ENCODE measurements at regions not wholly inside any gene's neighbourhood (a gene's known extent, or its start where the extent isn't known, plus 50 kb on each side); places are given as distances from the start of the nearest gene placed in this dataset.

DNA sequence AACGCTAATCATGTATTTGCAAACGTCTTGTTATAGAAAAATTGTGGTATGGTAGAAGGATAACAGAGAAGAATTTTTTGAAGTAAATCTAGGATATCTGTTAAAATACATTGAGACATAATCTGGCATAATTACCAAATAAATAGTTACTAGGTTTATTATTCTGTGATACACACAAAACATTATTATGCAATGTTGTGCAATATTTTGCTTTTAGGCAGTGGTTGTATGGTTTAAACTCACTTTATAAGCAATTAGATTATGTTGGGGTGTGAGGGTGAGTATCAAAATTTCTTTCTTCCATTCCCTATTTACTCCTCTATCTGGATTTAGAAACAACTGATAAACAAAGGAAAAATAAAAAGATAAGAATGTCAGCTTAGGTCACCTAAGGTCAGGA lies 385.6 kb downstream of the SLITRK6 start:
- peak; percentile 53; the same call in 1 of the 2 replicates for TF ChIP-seq CEBPB (IDR thresholded peaks at IDR 0.05; ENCODE audit: low read depth, low read length)
- no peak for TF ChIP-seq MAZ (IDR thresholded peaks at IDR 0.05; ENCODE audit: borderline replicate concordance, low read depth, low read length)
- Histone ChIP-seq H4K8ac (ENCODE audit: low read depth in 2 of 2, low read length in 2 of 2) (no peak overlapping the region), H3K79me1 (ENCODE audit: low read depth in 1 of 2, low read length in 2 of 2) (no peaks in the 10 kb centered on the region), H3K4me3 (ENCODE audit: insufficient read depth, low read depth, low read length) (no peak overlapping the region), H4K91ac (ENCODE audit: insufficient read depth, low read depth, low read length) (no peak overlapping the region), H3K14ac (replicated peaks; ENCODE audit: low read depth, low read length) (no peak overlapping the region), H3K36me3 (ENCODE audit: control insufficient read depth, insufficient read depth, low read length) (no peaks in the 10 kb centered on the region), H3K27ac (ENCODE audit: insufficient read depth, low read length) (no peak overlapping the region), H3K4ac (ENCODE audit: low read depth, low read length) (no peak overlapping the region), H3K27me3 (ENCODE audit: control insufficient read depth, insufficient read depth, low read length) (no peaks in the 10 kb centered on the region), H2AFZ (replicated peaks; ENCODE audit: low read length, poor library complexity) (no peak overlapping the region), H3K4me2 (ENCODE audit: low read depth, low read length) (no peak overlapping the region), H3K9ac (ENCODE audit: low read depth, low read length) (no peak overlapping the region), H2BK120ac (ENCODE audit: low read depth, low read length) (no peak overlapping the region), H3K9me3 (ENCODE audit: control insufficient read depth, insufficient read depth, low read length) (no peaks in the 10 kb centered on the region), H3K56ac (ENCODE audit: extremely low read depth, insufficient read depth, low read length) (no peak overlapping the region), H3K4me1 (ENCODE audit: control insufficient read depth, insufficient read depth, low read length) (no peaks in the 10 kb centered on the region), H2BK20ac (ENCODE audit: low read depth, low read length) (no peak overlapping the region), H3K9me1 (ENCODE audit: insufficient read depth, low read length) (no peaks in the 10 kb centered on the region), H4K20me1 (ENCODE audit: insufficient read depth, low read length) (no peaks in the 10 kb centered on the region), H2AK9ac (replicated peaks; ENCODE audit: low read depth, low read length, poor library complexity) (no peak overlapping the region), H3K18ac (ENCODE audit: low read depth, low read length) (no peak overlapping the region), H2AK5ac (ENCODE audit: low read depth, low read length) (no peak overlapping the region), H2BK15ac (ENCODE audit: low read depth, low read length) (no peak overlapping the region), H2BK5ac (ENCODE audit: low read depth, low read length, poor library complexity, severe bottlenecking) (no peak overlapping the region), H4K5ac (ENCODE audit: low read depth, low read length) (no peak overlapping the region), H3K23ac (ENCODE audit: low read depth, low read length) (no peak overlapping the region)
- ChIA-PET POLR2A (ENCODE audit: unreplicated experiment) (no interaction called here), CTCF (no interaction called here)
- in situ Hi-C loops (cut with MboI; ENCODE audit: low sequenced_read_pairs) (no loop called here), intact Hi-C loops (cut with micrococcal nuclease) (no loop called here), dilution Hi-C loops (cut with HindIII; ENCODE audit: low sequenced_read_pairs, unreplicated experiment) (no loop called here)
- DNase-seq (no peak), ATAC-seq (ENCODE audit: low read depth) (no peak)
- WGBS, 2 experiments (ENCODE audit: extremely low coverage in 2 of 2, insufficient read length in 1 of 2) = no CpG with 5 or more reads among the region's 2 CpGs
- BruUV-seq (replicated peaks) = no TSS peak

Measured in IMR-90 (cell line).